ENCODE measurements at regions not wholly inside any gene's neighbourhood (a gene's known extent, or its start where the extent isn't known, plus 50 kb on each side); places are given as distances from the start of the nearest gene placed in this dataset.

GRCh38 chr20:7178004-7178403, 410.5 kb downstream of the BMP2 start:
- no peak for DNase-seq

DNA sequence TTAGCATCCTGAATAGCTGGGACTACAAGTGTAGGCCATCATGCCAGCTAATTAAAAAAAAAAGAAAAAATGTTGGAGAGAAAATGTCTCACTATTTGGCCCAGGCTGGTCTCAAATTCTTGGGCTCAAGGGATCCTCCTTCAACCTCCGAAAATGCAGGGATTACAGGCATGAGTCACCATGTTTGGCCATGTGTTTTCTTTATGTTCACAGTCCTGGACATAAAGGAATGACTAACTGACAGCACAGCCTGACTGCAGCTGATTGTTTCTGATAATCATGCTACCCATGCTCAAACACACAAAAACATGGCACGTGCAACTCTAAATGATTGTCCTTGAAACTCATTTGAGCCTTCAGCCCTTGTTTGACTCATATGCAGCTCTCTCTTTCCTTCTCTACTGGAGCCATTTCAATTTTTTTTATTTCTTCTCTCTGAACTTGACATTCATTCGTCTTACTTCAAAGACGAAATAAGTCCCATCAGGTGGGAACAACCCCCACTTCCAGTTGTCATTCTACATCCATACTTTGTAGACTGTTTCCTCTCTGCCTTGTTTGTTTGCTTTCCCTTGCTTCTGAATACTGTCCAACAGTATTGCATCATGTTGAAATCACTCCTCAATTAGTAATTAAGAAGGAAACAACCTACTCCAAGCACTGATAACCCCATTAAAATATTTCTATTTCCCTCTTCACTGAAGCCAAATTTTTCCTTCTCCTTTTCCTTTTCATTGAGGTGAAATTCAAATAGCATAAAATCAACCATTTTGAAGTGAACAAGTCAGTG, 413.0 kb downstream of the BMP2 start:
- no peak for DNase-seq

GRCh38 chr20:7189231-7189630, 421.7 kb downstream of the BMP2 start:
- no peak for DNase-seq

DNA sequence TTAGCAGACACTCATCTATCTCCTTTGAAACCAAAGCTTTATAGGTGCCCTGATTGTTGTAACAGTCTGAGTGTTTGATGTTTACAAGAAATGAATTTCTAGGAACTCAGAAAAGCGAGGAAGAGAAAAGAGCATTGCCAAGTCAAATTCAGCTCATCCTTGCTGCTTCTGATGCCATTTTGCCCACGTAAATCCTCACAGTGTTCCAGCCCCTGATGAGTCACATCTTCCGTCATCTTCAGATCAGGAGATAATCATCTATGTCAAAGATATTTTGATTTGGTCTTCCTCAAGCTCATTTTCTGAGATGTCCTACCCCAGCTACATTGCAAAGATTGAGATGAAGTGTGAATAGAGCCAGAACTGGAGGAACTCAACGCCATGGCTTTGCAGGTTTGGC, 426.2 kb downstream of the BMP2 start:
- no peak for DNase-seq

- no peak for DNase-seq
Measured at GRCh38 chr20:7195704-7196103, 428.2 kb downstream of the BMP2 start.

DNA sequence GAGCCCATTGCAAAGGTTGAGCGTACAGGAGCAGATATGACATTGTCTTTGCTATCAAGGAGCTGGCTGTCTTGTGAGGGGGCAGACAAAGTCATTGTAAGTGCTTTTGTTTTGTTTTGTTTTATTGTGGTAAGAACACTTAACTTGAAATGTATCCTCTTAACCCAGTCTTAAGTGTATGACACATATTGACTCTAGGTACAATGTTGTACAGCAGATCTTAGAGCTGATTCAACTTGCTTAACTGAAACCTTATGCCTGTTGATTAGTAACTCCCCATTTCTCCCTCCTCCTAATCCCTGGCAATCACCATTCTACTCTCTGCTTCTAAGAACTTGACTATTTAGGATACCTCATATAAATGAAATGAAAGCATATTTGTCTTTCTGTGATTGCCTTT, 429.0 kb downstream of the BMP2 start:
- no peak for DNase-seq

GRCh38 chr20:7199861-7200260, 432.4 kb downstream of the BMP2 start:
- DNase-seq, result no peak

DNA sequence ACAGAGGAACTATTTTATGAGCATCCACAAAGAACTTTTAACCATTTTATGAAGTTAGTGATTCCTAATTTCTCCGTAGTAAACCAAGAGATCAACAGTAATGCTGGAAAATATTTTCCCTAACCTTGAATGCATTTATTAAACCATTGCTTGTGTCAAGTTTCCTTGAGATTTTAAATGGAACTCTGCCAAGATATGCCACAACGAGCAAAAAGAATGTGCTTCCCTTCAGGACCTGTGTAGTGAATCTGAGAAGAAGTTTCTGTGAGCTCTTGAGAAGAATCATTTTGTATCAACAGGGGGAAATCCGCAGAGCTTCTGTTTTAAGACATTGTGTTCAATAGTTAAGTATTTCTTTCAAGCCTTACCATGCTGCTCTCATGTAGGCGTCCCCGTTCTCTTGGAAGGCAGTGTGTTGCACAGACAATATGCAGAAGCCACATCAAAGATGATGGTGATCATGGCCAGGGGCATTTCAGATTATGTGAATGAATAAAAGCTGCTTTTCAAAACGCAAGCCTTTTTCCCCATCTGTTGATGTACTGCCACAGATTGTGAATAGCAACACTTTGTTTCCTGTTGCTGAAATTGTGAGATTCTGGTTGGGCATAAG, 439.8 kb downstream of the BMP2 start:
- no peak for DNase-seq

DNA sequence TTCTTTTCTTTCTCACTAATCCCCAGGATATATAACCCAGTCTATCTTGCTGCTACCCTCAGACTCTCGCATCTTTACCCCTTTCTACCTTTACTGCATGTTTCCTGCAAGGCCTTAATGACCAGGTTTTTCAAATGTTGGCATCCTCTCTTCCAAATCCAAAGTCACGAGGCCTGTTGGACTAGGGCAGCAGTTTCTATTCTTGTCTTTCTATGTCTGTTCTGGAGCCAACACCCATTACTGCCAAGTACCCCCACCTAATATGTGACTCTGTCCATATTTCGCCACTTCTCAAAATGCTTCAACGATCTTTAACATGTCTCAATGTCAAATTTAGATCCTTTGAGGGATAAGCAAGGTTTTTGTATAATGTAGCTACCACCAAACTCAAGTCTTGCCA, 443.4 kb downstream of the BMP2 start:
- DNase-seq, result no peak

GRCh38 chr20:7214081-7214740, 446.7 kb downstream of the BMP2 start:
- DNase-seq, result no peak

GRCh38 chr20:7217606-7218005, 450.1 kb downstream of the BMP2 start:
- no peak for DNase-seq

GRCh38 chr20:7220755-7221154, 453.3 kb downstream of the BMP2 start:
- DNase-seq, result no peak

GRCh38 chr20:7226156-7226555, 458.7 kb downstream of the BMP2 start:
- DNase-seq, result no peak

- DNase-seq, result no peak
Measured at GRCh38 chr20:7231303-7231702, 463.8 kb downstream of the BMP2 start.

- no peak for DNase-seq
Measured at GRCh38 chr20:7232796-7233195, 465.3 kb downstream of the BMP2 start.

DNA sequence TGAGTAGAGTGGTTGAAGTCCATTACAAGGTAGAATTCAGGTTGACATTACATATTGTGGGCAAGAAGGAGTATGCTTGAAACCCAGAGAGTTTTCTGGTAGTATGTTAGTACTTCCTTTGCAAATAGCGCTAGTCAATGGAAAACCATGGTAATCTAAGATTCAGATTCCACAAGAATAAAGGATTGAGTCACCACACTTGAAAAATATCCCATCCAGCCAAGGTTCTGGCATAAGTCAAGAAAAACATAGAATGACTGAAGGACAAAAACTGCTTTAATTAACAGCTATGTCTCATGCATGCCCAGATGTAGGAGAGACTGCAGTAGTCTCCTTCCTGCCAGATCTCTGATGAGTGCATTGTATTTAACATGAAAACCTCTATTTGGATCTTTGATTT, 469.8 kb downstream of the BMP2 start:
- no peak for DNase-seq

- no peak for DNase-seq
Measured at GRCh38 chr20:7240490-7240889, 473.0 kb downstream of the BMP2 start.

- DNase-seq, result no peak
Measured at GRCh38 chr20:7248281-7249201, 481.1 kb downstream of the BMP2 start.

- no peak for DNase-seq
Measured at GRCh38 chr20:7250337-7250736, 482.9 kb downstream of the BMP2 start.

- no peak for DNase-seq
Measured at GRCh38 chr20:7257099-7257498, 489.6 kb downstream of the BMP2 start.

GRCh38 chr20:7257692-7258466, 490.4 kb downstream of the BMP2 start:
- DNase-seq, result no peak

- no peak for DNase-seq
Measured at GRCh38 chr20:7262803-7263202, 495.3 kb downstream of the BMP2 start.

Data from hematopoietic multipotent progenitor cell treated with erythropoietin and hydrocortisone succinate and interleukin-3 and kit ligand, for 4 days (in vitro differentiated cells).